HCT116 (cell line): ENCODE measurements at regions not wholly inside any gene's neighbourhood (a gene's known extent, or its start where the extent isn't known, plus 50 kb on each side); places are given as distances from the start of the nearest gene placed in this dataset.

ENCODE experiments used
- FOSL1 ChIP-seq: IDR thresholded peaks from 2 replicates; pipeline ENCODE4 v1.6.1; 2012; ENCODE audit warnings: low read depth
- POLR2A ChIP-seq: IDR thresholded peaks from 2 replicates; pipeline ENCODE4 v1.7.0; 2011; ENCODE audit warnings: borderline replicate concordance; ENCODE audit not compliant: insufficient read depth, insufficient read length; ENCODE audit errors: extremely low read depth
- SP1 ChIP-seq: IDR thresholded peaks from 2 replicates; pipeline ENCODE4 v1.6.1; 2012; ENCODE audit warnings: low read depth

GRCh38 chr5:20041326-20042274, 53.6 kb upstream of the CDH18 start:
- TF ChIP-seq POLR2A (no peak), SP1 (no peak), FOSL1 (no peak)
